Tibial artery (tissue), 4 donors: ENCODE measurements at regions not wholly inside any gene's neighbourhood (a gene's known extent, or its start where the extent isn't known, plus 50 kb on each side); places are given as distances from the start of the nearest gene placed in this dataset.

Source experiments
- DNase-seq, 2 donors: peaks; one replicate each; pipeline ENCODE4 v3.0.0-alpha.2; 2019
- H3K27ac ChIP-seq, 2 donors: fragments of 200-600 bp; sonication (generic) in 1 of 2; 1 replicate in 1 of 2; 2 replicates in 1 of 2; pipeline ENCODE4 v1.5.1; 2018 to 2019; ENCODE audit warnings: mild to moderate bottlenecking in 1 of 2
- H3K27me3 ChIP-seq, 2 donors: fragments of 200-600 bp; sonication (generic) in 1 of 2; one replicate each; pipeline versions ENCODE4 v1.5.1 to v1.6.0; 2016 to 2019
- H3K36me3 ChIP-seq, 3 donors: fragments of 200-600 bp; sonication (generic) in 2 of 3; one replicate each; pipeline ENCODE4 v1.5.1; 2016 to 2019; ENCODE audit warnings: mild to moderate bottlenecking in 2 of 3
- H3K4me1 ChIP-seq, 4 donors: fragments of 200-600 bp; sonication (generic) in 2 of 4; 1 replicate in 3 of 4; 2 replicates in 1 of 4; pipeline ENCODE4 v1.5.1; 2016 to 2019
- H3K4me3 ChIP-seq, 2 donors: fragments of 200-600 bp; sonication (generic) in 1 of 2; 1 replicate in 1 of 2; 2 replicates in 1 of 2; pipeline ENCODE4 v1.5.1; 2018 to 2019; ENCODE audit warnings: mild to moderate bottlenecking in 2 of 2
- H3K9me3 ChIP-seq, 3 donors: fragments of 200-600 bp; sonication (generic) in 1 of 3; one replicate each; pipeline ENCODE4 v1.5.1; 2016 to 2019
- intact Hi-C: fragments of 100-400 bp; cut with DNase I; formaldehyde crosslinking; loops from one replicate; pipeline ENCODE4 v1.15.0; 2023; ENCODE audit warnings: low total_unique reads
- TF ChIP-seq, protein P1 (sequence below), 2 experiments: fragments of 200-600 bp in 1 of 2; fragments of 450-650 bp in 1 of 2; IDR thresholded peaks; one replicate each; pipeline ENCODE4 v1.5.1; 2017 to 2019; ENCODE audit warnings: antibody characterized with exemption in 2 of 2, mild to moderate bottlenecking in 1 of 2, moderate library complexity in 1 of 2

DNA sequence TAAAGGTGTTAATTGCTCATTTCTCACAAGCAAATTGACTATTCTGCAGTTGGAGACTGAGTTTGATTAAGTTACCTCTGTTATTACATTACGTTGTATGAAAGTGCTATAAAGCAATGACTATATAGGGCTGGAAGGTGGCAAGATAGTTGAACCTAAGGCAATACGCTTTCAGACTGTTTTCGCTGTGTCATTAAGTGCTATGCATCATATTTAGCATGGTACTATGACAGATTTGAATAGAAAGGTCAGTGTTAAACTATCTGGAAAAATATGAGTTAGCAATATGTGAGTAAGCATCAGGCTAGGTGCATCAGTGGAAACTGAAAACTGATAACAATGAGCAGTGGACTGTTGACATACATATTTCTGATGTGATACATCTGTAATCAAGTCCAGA, 206.0 kb upstream of the ARHGAP24 start:
- H3K4me1 ChIP-seq, result no peaks in the 10 kb centered on the region
- H3K27ac ChIP-seq, result no peak overlapping the region
- TF ChIP-seq, protein P1, sequence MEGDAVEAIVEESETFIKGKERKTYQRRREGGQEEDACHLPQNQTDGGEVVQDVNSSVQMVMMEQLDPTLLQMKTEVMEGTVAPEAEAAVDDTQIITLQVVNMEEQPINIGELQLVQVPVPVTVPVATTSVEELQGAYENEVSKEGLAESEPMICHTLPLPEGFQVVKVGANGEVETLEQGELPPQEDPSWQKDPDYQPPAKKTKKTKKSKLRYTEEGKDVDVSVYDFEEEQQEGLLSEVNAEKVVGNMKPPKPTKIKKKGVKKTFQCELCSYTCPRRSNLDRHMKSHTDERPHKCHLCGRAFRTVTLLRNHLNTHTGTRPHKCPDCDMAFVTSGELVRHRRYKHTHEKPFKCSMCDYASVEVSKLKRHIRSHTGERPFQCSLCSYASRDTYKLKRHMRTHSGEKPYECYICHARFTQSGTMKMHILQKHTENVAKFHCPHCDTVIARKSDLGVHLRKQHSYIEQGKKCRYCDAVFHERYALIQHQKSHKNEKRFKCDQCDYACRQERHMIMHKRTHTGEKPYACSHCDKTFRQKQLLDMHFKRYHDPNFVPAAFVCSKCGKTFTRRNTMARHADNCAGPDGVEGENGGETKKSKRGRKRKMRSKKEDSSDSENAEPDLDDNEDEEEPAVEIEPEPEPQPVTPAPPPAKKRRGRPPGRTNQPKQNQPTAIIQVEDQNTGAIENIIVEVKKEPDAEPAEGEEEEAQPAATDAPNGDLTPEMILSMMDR (IDR thresholded peaks at IDR 0.05), result no peak
- H3K36me3 ChIP-seq, result no peaks in the 10 kb centered on the region
- peaks cover 0 to 9% (median 6%) of the 10 kb centered on the region in 3 donors for H3K9me3 ChIP-seq
- no peak for DNase-seq
- intact Hi-C loops, result no loop called here
- H3K4me3 ChIP-seq, result no peak overlapping the region
- no peaks in the 10 kb centered on the region for H3K27me3 ChIP-seq

DNA sequence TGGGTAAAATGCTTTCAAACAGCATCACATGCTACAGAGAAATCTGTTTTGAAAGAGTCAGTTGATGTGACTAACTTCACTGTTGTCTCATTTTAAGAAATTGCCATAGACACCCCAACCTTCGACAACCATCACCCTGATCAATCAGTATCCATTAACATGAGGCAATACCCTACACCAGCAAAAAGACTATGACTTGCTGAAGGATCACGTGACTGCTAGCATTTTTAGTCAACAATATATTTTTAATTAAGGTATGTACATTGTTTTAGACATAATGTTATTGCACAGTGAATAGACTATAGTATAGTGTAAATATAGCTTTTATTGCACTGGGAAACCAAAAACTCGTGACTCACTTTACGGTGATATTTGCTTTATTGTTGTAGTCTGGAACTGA, 200.0 kb upstream of the ARHGAP24 start:
- Histone ChIP-seq H3K4me1 (no peaks in the 10 kb centered on the region), H3K27me3 (no peaks in the 10 kb centered on the region), H3K9me3 (peaks cover 0 to 11% (median 9%) of the 10 kb centered on the region in 3 donors), H3K36me3 (no peaks in the 10 kb centered on the region), H3K27ac (no peak overlapping the region), H3K4me3 (no peak overlapping the region)
- intact Hi-C loops, result no loop called here
- TF ChIP-seq, protein P1 (IDR thresholded peaks at IDR 0.05), result no peak
- DNase-seq, result no peak

DNA sequence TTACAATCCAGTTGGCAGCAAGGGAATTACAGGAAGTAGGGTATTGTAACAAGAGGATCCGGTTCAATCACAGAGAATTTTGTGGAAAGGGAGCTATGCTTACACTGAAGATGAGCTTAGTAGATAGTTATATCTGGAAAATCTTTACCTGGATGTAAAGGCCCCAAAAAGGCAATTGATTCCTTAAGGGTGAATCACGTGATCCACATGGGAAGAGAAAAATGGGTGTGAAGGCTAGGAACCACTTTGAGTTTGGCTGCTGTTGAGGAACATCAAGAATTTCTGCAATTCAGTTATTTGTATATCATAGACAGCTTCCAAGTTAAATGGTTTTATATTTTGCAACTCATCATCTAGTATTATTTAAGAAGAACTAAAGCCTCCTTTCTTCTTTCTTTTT, 194.0 kb upstream of the ARHGAP24 start:
- Histone ChIP-seq H3K36me3 (no peaks in the 10 kb centered on the region), H3K27ac (no peak overlapping the region), H3K4me3 (no peak overlapping the region), H3K27me3 (no peaks in the 10 kb centered on the region), H3K9me3 (no peaks in the 10 kb centered on the region), H3K4me1 (no peaks in the 10 kb centered on the region)
- intact Hi-C loops, result no loop called here
- TF ChIP-seq, protein P1 (IDR thresholded peaks at IDR 0.05), result no peak
- DNase-seq, result no peak

DNA sequence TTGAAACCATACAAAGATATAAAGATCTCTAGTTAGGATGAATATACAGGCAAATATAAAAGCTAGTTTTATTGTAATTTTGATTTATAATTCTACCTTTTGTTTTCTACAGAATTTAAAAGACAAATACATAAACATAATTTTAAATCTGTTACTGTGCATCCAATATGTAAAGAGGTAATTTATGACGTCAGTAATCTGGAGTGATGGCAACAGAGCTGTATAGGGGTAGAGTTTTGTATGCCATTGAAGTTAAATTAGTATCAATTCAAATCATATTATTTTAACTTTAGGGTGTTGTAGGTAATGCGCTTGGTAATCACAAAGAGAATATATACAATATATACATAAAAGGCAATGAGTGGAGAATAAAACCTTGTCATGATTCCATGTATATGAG, 183.7 kb upstream of the ARHGAP24 start:
- DNase-seq, result no peak
- no peak overlapping the region for H3K27ac ChIP-seq
- no peaks in the 10 kb centered on the region for H3K36me3 ChIP-seq
- H3K27me3 ChIP-seq, result no peaks in the 10 kb centered on the region
- TF ChIP-seq, protein P1 (IDR thresholded peaks at IDR 0.05), result no peak
- H3K4me3 ChIP-seq, result no peak overlapping the region
- intact Hi-C loops, result no loop called here
- no peaks in the 10 kb centered on the region for H3K4me1 ChIP-seq
- peaks cover 0 to 13% (median 0%) of the 10 kb centered on the region in 3 donors for H3K9me3 ChIP-seq

DNA sequence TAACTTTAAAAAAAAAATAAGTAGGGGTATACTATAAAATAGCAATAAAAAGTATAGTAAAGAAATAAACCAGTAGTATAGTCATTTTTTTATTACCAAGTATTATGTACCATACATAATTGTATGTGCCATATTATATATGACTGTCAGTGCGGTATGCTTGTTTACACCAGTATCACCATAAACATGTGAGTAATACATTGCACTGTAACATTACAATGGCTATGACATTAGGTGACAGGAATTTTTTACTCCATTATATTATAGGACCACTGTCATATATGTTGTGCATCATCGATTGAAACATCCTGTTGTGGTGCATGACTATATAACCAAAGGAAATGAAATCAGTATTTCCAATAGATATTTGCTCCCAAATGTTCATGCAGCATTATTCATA, 176.9 kb upstream of the ARHGAP24 start:
- Histone ChIP-seq H3K27me3 (no peaks in the 10 kb centered on the region), H3K4me3 (no peak overlapping the region), H3K9me3 (no peaks in the 10 kb centered on the region), H3K27ac (no peak overlapping the region), H3K36me3 (no peaks in the 10 kb centered on the region), H3K4me1 (no peaks in the 10 kb centered on the region)
- TF ChIP-seq, protein P1 (IDR thresholded peaks at IDR 0.05), result no peak
- DNase-seq, result no peak
- intact Hi-C loops, result no loop called here

DNA sequence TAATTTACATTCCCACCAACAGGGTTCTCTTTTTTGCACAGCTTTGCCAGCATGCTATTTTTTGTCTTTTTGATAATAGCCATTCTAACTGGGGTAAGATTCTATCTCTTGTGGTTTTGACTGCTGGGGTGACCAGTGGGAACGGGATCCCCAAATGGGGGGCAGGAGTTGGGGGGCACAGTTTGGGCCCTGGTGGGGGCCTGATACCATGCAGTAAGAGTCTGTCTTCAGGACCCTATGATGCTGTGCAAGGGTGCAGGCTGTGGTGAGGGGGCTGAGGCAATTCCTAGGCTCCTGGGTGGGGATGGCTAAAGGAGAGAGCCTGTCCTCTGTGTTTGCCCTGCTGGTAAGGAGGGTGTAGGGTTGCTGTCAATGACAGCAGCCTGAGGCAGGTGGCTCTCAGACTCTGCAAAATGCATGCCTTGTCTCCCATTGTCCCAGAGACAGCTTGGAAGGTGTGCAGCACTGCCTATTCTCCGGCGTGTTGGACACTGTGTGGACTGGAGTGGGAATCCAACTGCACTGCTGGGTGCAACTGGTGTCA, 172.7 kb upstream of the ARHGAP24 start:
- no peak for DNase-seq
- Histone ChIP-seq H3K36me3 (no peaks in the 10 kb centered on the region), H3K4me3 (no peak overlapping the region), H3K9me3 (no peaks in the 10 kb centered on the region), H3K27ac (no peak overlapping the region), H3K27me3 (no peaks in the 10 kb centered on the region), H3K4me1 (no peaks in the 10 kb centered on the region)
- TF ChIP-seq, protein P1 (IDR thresholded peaks at IDR 0.05), result no peak
- intact Hi-C loops, result no loop called here
